Omental fat pad (tissue), 3 donors: ENCODE measurements at regions not wholly inside any gene's neighbourhood (a gene's known extent, or its start where the extent isn't known, plus 50 kb on each side); places are given as distances from the start of the nearest gene placed in this dataset.

Source experiments
- ATAC-seq: fragments of 150-250 bp; one replicate; pipeline ENCODE4 v1.9.1; 2016; ENCODE audit warnings: mild to moderate bottlenecking, moderate library complexity; ENCODE audit not compliant: low FRiP score
- DNase-seq: peaks from one replicate; pipeline ENCODE4 v3.0.0-alpha.2; 2019; ENCODE audit warnings: low spot score
- CTCF ChIP-seq, 3 donors: fragments of 450-650 bp; IDR thresholded peaks; one replicate each; pipeline ENCODE4 v1.5.1; 2016 to 2017; ENCODE audit warnings: antibody characterized with exemption in 3 of 3, mild to moderate bottlenecking in 3 of 3, moderate library complexity in 2 of 3

- ATAC-seq (no peak), DNase-seq (no peak)
- TF ChIP-seq CTCF (IDR thresholded peaks at IDR 0.05) = no peak
Measured at GRCh38 chr14:106208794-106209193, 682.4 kb downstream of the TMEM121 start.

GRCh38 chr14:106209755-106210154, 683.4 kb downstream of the TMEM121 start:
- no peak for TF ChIP-seq CTCF (IDR thresholded peaks at IDR 0.05)
- no peak for ATAC-seq
- DNase-seq = no peak

GRCh38 chr14:106210650-106211049, 684.3 kb downstream of the TMEM121 start:
- DNase-seq (no peak), ATAC-seq (no peak)

GRCh38 chr14:106211334-106211900, 685.0 kb downstream of the TMEM121 start:
- DNase-seq = no peak
- TF ChIP-seq CTCF (IDR thresholded peaks at IDR 0.05) = no peak
- ATAC-seq = no peak

More at GRCh38 chr14:106210650-106211049, 684.3 kb downstream of the TMEM121 start:
- TF ChIP-seq CTCF (IDR thresholded peaks at IDR 0.05) = no peak

GRCh38 chr14:106215229-106215628, 688.8 kb downstream of the TMEM121 start:
- ATAC-seq (no peak), DNase-seq (no peak)
- no peak for TF ChIP-seq CTCF (IDR thresholded peaks at IDR 0.05)

GRCh38 chr14:106216679-106217078, 690.3 kb downstream of the TMEM121 start:
- no peak for TF ChIP-seq CTCF (IDR thresholded peaks at IDR 0.05)
- no peak for DNase-seq
- no peak for ATAC-seq

GRCh38 chr14:106218174-106218573, 691.8 kb downstream of the TMEM121 start:
- DNase-seq (no peak), ATAC-seq (no peak)
- no peak for TF ChIP-seq CTCF (IDR thresholded peaks at IDR 0.05)
